ENCODE measurements at regions not wholly inside any gene's neighbourhood (a gene's known extent, or its start where the extent isn't known, plus 50 kb on each side); places are given as distances from the start of the nearest gene placed in this dataset.

GRCh38 chr2:22582107-22582506 is 802.9 kb upstream of the KLHL29 start:
- in situ Hi-C loops (cut with HindIII; ENCODE audit: low sequenced_read_pairs) = no loop called here
- DNase-seq (ENCODE audit: low spot score) = no peak

DNA sequence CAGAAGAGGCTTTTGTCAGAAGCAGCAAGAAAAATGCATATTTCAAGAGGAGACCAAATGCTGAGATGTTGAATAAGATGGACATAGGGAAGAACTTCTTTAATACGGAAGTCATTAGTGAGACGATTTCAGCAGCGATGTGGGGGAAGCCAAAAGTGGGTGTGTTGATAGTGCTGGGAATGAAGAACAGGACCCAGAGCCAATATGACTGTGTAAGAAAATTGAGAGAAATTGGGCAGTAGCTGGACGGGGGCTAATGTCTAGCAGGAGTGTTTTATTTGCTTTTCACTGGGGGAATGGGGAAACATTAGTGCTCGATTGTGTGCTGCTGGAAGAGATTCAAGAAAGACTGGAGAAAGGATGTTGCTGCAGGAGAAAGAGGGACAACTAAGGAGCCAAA is 788.7 kb upstream of the KLHL29 start:
- in situ Hi-C loops (cut with HindIII; ENCODE audit: low sequenced_read_pairs) = no loop called here
- no peak for DNase-seq (ENCODE audit: low spot score)

DNA sequence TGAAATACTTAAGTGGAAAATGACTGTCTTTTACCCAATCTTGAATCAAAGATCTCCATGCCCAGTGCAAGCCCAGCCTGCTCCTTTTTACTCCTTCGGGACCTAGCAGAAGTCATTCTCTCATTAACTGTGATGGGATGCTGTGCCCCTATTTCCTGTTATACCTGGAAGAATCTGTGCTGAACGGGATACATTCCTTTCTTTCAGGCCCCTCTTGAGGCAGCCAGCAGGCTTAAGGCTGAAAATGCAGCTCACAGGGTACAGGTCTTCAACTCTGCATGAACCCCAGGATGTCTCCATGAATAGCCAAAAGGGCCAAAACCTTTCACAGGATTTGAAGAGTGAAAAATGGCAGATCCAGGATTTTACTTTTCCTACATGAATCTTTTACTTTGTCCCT is 784.8 kb upstream of the KLHL29 start:
- DNase-seq (ENCODE audit: low spot score) = no peak
- in situ Hi-C loops (cut with HindIII; ENCODE audit: low sequenced_read_pairs) = no loop called here

DNA sequence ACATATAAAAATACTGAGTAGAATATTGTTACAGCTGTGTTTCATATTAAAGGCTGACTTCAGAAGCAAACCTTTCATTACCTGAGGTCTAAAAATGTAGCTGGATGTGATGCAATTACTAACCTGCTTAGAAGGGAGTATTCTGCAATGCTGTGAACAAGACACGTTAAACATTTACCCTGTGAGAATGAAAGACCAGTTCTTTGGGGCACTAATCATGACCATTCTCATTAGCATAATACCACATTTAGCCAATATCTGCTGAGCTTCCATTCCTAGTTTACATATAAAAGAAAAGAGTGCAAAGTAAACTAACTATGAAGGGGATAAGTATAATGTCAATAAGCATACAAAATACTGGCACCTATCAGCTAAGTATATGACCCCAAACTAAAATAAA is 784.0 kb upstream of the KLHL29 start:
- in situ Hi-C loops (cut with HindIII; ENCODE audit: low sequenced_read_pairs) = no loop called here
- DNase-seq (ENCODE audit: low spot score) = no peak

- in situ Hi-C loops (cut with HindIII; ENCODE audit: low sequenced_read_pairs) = no loop called here
- DNase-seq (ENCODE audit: low spot score) = no peak
Observed at GRCh38 chr2:22604136-22604535, 780.8 kb upstream of the KLHL29 start.

GRCh38 chr2:22616031-22616430 is 768.9 kb upstream of the KLHL29 start:
- no peak for DNase-seq (ENCODE audit: low spot score)
- in situ Hi-C loops (cut with HindIII; ENCODE audit: low sequenced_read_pairs) = no loop called here

- in situ Hi-C loops (cut with HindIII; ENCODE audit: low sequenced_read_pairs) = no loop called here
- DNase-seq (ENCODE audit: low spot score) = no peak
Observed at GRCh38 chr2:22623620-22624019, 761.4 kb upstream of the KLHL29 start.

GRCh38 chr2:22626621-22627020 is 758.4 kb upstream of the KLHL29 start:
- no peak for DNase-seq (ENCODE audit: low spot score)
- in situ Hi-C loops (cut with HindIII; ENCODE audit: low sequenced_read_pairs) = no loop called here

GRCh38 chr2:22628221-22628620 is 756.8 kb upstream of the KLHL29 start:
- no peak for DNase-seq (ENCODE audit: low spot score)
- in situ Hi-C loops (cut with HindIII; ENCODE audit: low sequenced_read_pairs) = no loop called here

DNA sequence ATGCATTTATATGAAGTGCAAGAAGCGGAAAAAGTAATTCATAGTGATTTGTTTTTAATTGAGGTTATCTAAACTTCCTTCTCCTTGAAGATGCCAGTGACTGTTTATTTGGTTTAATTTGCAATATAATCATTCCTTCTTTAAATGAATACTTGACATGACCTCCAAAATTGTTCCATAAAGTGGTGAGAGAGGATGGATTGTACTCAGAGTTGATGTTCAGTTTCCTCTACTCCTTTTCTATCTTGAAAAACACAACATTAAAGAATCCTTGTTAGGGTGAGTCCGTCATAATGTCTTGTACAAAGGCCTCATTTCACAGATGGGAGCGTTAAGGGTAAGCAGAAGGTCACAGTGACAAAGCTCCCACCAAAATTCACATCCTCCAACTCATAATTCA is 756.1 kb upstream of the KLHL29 start:
- in situ Hi-C loops (cut with HindIII; ENCODE audit: low sequenced_read_pairs) = no loop called here
- DNase-seq (ENCODE audit: low spot score) = no peak

DNA sequence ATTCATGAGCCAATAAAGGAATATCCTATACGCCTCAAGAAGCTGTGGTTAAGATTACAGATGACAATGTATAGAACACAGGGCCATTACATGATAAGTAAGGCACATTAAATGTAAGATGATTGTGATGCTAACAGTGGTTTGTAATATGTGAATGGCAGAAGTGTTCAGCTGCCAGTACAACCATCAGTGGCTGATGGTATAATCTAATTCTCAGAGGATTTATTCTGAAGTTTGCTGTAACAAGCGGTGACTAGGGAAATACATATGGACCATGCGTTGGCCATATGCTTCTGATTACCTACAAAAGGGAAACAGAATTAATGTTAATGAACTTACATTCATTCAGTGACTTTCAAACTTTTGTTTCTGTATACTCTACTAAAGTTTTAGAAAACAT is 750.8 kb upstream of the KLHL29 start:
- no peak for DNase-seq (ENCODE audit: low spot score)
- in situ Hi-C loops (cut with HindIII; ENCODE audit: low sequenced_read_pairs) = no loop called here

DNA sequence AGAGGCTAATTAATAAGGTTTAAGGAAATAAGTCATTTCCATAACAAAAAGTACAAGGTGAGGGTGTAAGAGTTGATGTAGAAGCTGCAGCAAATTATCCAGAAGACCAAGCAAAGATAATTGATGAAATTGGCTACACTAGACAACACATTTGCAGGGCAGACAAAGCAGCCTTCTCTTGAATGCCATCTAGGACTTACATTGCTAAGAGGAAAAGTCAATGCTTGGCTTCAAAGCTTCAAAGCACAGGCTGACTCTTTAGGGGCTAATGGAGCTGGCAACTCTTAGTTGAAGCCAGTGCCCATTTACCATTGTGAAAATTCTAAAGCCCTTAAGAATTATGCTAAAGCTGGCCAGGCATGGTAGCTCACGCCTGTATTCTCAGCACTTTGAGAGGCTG is 728.6 kb upstream of the KLHL29 start:
- in situ Hi-C loops (cut with HindIII; ENCODE audit: low sequenced_read_pairs) = no loop called here
- DNase-seq (ENCODE audit: low spot score) = no peak

DNA sequence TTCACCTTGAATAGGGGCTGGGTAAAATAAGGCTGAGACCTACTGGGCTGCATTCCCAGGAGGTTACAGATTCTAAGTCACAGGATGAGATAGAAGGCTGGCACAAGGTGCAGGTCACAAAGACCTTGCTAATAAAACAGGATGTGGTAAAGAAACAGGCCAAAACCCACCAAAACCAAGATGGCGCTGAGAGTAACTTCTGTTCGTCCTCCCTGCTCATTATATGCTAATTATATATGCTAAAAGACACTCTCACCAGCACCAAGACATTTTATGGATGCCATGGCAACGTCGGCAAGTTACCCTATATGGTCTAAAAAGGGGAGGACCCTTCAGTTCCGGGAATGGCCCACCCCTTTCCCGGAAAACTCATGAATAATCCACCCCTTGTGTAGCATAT is 711.5 kb upstream of the KLHL29 start:
- in situ Hi-C loops (cut with HindIII; ENCODE audit: low sequenced_read_pairs) = no loop called here
- no peak for DNase-seq (ENCODE audit: low spot score)

DNA sequence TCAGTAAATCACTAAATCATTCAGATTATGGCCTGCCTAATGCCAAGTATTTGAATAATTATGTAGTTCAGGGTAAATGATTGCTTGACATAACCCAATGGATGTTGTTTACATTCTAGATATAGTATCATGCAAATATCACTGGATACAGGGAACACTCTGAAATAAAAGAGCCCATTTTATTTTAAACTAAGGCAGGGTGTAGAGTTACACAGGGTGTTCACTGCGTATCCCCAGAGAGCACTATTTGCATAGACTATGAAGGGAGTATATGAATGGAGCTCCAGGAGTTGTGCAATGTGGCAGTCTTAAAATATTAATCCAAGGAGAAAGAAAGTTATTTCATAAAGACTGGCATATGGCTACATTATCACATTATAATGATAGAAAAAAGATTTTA is 701.1 kb upstream of the KLHL29 start:
- DNase-seq (ENCODE audit: low spot score) = no peak
- in situ Hi-C loops (cut with HindIII; ENCODE audit: low sequenced_read_pairs) = no loop called here

GRCh38 chr2:22690096-22690495 is 694.9 kb upstream of the KLHL29 start:
- in situ Hi-C loops (cut with HindIII; ENCODE audit: low sequenced_read_pairs) = no loop called here
- DNase-seq (ENCODE audit: low spot score) = no peak

- in situ Hi-C loops (cut with HindIII; ENCODE audit: low sequenced_read_pairs) = no loop called here
- no peak for DNase-seq (ENCODE audit: low spot score)
Observed at GRCh38 chr2:22691666-22692065, 693.3 kb upstream of the KLHL29 start.

DNA sequence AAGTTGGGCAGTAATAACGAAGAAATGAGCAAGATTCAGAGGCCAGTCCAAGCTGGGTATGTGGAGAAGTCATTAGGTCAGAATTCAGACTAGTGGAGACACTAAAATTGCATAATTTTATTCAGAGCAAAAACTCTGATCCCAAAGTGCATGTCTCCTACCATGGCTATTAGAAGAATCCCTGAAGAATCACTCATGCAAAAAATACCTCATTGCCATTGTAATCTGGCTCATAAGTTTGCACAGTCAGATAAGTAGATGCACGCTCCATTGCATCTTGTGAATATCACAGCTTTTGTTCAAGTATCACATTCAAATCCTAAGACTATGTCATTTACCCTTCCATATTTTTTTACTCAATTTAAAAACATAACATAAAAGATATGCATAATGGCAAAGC is 692.2 kb upstream of the KLHL29 start:
- no peak for DNase-seq (ENCODE audit: low spot score)
- in situ Hi-C loops (cut with HindIII; ENCODE audit: low sequenced_read_pairs) = no loop called here

GRCh38 chr2:22694300-22694699 is 690.7 kb upstream of the KLHL29 start:
- in situ Hi-C loops (cut with HindIII; ENCODE audit: low sequenced_read_pairs) = no loop called here
- DNase-seq (ENCODE audit: low spot score) = no peak

DNA sequence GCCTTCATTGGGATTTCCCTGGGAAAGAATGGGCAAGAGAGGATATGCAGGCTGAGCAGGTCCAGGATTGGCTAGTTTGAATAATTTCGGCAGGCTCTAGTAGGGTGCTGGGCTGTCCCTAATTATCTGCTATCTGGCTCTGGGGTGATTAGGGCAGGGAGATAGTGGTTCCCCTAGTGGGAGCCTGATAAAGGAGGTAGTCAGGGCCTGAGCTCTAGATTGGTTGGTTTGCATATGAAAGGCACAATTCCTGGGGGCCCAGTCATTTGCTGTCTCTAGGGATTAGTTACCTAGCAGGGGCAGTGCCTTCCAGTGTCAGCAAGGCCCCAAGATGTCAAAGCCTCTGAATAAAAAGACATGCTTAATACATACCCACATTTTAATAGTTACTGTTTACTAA is 690.1 kb upstream of the KLHL29 start:
- DNase-seq (ENCODE audit: low spot score) = no peak
- in situ Hi-C loops (cut with HindIII; ENCODE audit: low sequenced_read_pairs) = no loop called here

- no peak for DNase-seq (ENCODE audit: low spot score)
- in situ Hi-C loops (cut with HindIII; ENCODE audit: low sequenced_read_pairs) = no loop called here
Observed at GRCh38 chr2:22697054-22697788, 687.8 kb upstream of the KLHL29 start.

GRCh38 chr2:22701561-22702160 is 683.3 kb upstream of the KLHL29 start:
- in situ Hi-C loops (cut with HindIII; ENCODE audit: low sequenced_read_pairs) = no loop called here
- no peak for DNase-seq (ENCODE audit: low spot score)
